Stimulated activated memory B cell treated with anti-CD40 and anti-IgM and Interleukin-4, amounts not matched to agents 10 μg/mL and 1 μg/mL and 100 μg/mL, for 72 hours (primary cell): ENCODE measurements at regions not wholly inside any gene's neighbourhood (a gene's known extent, or its start where the extent isn't known, plus 50 kb on each side); places are given as distances from the start of the nearest gene placed in this dataset.

Experiments
- ATAC-seq: fragments of 150-1000 bp; cut with Tn5 transposase; 2 replicates; pipeline ENCODE4 v1.10.0; 2021
- H3K27ac Mint-ChIP-seq: one replicate; pipeline ENCODE4 v1.8.0; 2022; ENCODE audit warnings: mild to moderate bottlenecking, mixed read lengths
- H3K27me3 Mint-ChIP-seq: one replicate; pipeline ENCODE4 v1.8.0; 2022; ENCODE audit warnings: mixed read lengths
- H3K36me3 Mint-ChIP-seq: one replicate; pipeline ENCODE4 v1.8.0; 2022; ENCODE audit warnings: mixed read lengths
- H3K4me1 Mint-ChIP-seq: one replicate; pipeline ENCODE4 v1.8.0; 2022; ENCODE audit warnings: mixed read lengths
- H3K4me3 Mint-ChIP-seq: one replicate; pipeline ENCODE4 v1.8.0; 2022; ENCODE audit warnings: mild to moderate bottlenecking, moderate library complexity, mixed read lengths
- H3K9me3 Mint-ChIP-seq: one replicate; pipeline ENCODE4 v1.8.0; 2022; ENCODE audit warnings: mixed read lengths

GRCh38 chr15:73001840-73002239, 50.4 kb upstream of the NEO1 start:
- ATAC-seq = no peak
- Mint-ChIP-seq H3K36me3 (no peaks in the 10 kb centered on the region), H3K27ac (no peak overlapping the region), H3K4me1 (no peaks in the 10 kb centered on the region), H3K27me3 (peaks cover 20% of the 10 kb centered on the region), H3K4me3 (no peak overlapping the region), H3K9me3 (no peaks in the 10 kb centered on the region)

DNA sequence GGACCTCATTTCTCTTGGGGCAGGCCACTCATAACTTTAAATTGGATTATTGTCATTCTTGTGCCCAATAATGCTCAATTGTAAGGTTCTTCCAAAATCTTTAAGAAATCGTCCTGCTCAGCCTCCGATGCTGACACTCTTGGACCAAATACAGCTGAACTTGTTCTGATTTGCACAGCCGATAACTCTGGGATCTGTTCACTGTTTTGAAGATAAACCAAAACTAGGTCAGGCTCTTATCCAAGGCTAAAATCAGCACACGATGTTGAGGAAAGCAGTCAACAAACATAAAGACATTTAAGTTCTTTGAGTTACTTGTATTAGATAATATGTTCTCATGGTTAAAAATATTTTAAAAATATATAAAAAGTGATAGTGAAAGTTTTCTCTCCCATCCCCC, 52.0 kb upstream of the NEO1 start:
- peaks cover 24% of the 10 kb centered on the region for H3K27me3 Mint-ChIP-seq
- ATAC-seq = no peak
- H3K9me3 Mint-ChIP-seq = no peaks in the 10 kb centered on the region
- no peaks in the 10 kb centered on the region for H3K4me1 Mint-ChIP-seq
- no peaks in the 10 kb centered on the region for H3K36me3 Mint-ChIP-seq
- H3K27ac Mint-ChIP-seq = no peak overlapping the region
- H3K4me3 Mint-ChIP-seq = no peak overlapping the region

GRCh38 chr15:72999586-72999985, 52.7 kb upstream of the NEO1 start:
- no peaks in the 10 kb centered on the region for H3K36me3 Mint-ChIP-seq
- no peaks in the 10 kb centered on the region for H3K9me3 Mint-ChIP-seq
- H3K4me3 Mint-ChIP-seq = no peak overlapping the region
- no peak for ATAC-seq
- H3K27ac Mint-ChIP-seq = no peak overlapping the region
- peaks cover 19% of the 10 kb centered on the region for H3K27me3 Mint-ChIP-seq
- no peaks in the 10 kb centered on the region for H3K4me1 Mint-ChIP-seq

- no peaks in the 10 kb centered on the region for H3K9me3 Mint-ChIP-seq
- H3K4me1 Mint-ChIP-seq = no peaks in the 10 kb centered on the region
- no peak for ATAC-seq
- no peak overlapping the region for H3K4me3 Mint-ChIP-seq
- H3K27me3 Mint-ChIP-seq = peaks cover 19% of the 10 kb centered on the region
- no peaks in the 10 kb centered on the region for H3K36me3 Mint-ChIP-seq
- H3K27ac Mint-ChIP-seq = no peak overlapping the region
These were observed 53.4 kb upstream of the NEO1 start for GRCh38 chr15:72998681-72999466.

DNA sequence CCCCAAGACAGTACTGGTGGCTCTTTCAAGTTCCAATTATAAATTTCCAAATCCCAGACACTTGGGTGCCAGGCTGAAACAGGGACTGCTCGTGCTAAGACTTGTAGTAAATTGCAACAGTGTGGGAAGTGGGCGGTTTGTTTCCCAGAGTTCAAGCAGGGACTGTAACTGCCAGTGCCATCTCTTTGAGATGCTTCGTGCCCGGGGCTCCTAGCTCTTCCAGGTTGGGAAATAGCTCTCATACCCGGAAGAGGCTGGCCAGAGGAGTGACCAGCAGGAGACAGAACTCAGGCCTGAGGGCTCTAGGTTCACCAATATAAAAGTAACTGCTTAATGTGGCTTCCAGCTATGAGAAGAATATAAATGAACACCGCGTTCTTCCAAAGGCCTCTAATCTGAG, 54.0 kb upstream of the NEO1 start:
- no peaks in the 10 kb centered on the region for H3K36me3 Mint-ChIP-seq
- no peaks in the 10 kb centered on the region for H3K4me1 Mint-ChIP-seq
- H3K9me3 Mint-ChIP-seq = no peaks in the 10 kb centered on the region
- H3K27me3 Mint-ChIP-seq = peaks cover 19% of the 10 kb centered on the region
- ATAC-seq = no peak
- H3K4me3 Mint-ChIP-seq = no peak overlapping the region
- H3K27ac Mint-ChIP-seq = no peak overlapping the region

- no peaks in the 10 kb centered on the region for H3K36me3 Mint-ChIP-seq
- no peak overlapping the region for H3K4me3 Mint-ChIP-seq
- no peak overlapping the region for H3K27ac Mint-ChIP-seq
- H3K4me1 Mint-ChIP-seq = no peaks in the 10 kb centered on the region
- ATAC-seq = no peak
- no peaks in the 10 kb centered on the region for H3K9me3 Mint-ChIP-seq
- peaks cover 19% of the 10 kb centered on the region for H3K27me3 Mint-ChIP-seq
These were observed 56.4 kb upstream of the NEO1 start for GRCh38 chr15:72995849-72996248.

- Mint-ChIP-seq H3K27me3 (peaks cover 16% of the 10 kb centered on the region), H3K4me1 (no peaks in the 10 kb centered on the region), H3K27ac (no peak overlapping the region), H3K36me3 (no peaks in the 10 kb centered on the region), H3K9me3 (no peaks in the 10 kb centered on the region), H3K4me3 (no peak overlapping the region)
- no peak for ATAC-seq
These were observed 57.6 kb upstream of the NEO1 start for GRCh38 chr15:72994534-72995177.

GRCh38 chr15:72992841-72993252, 59.4 kb upstream of the NEO1 start:
- H3K9me3 Mint-ChIP-seq = no peaks in the 10 kb centered on the region
- no peaks in the 10 kb centered on the region for H3K36me3 Mint-ChIP-seq
- no peak for ATAC-seq
- H3K4me1 Mint-ChIP-seq = no peaks in the 10 kb centered on the region
- no peak overlapping the region for H3K4me3 Mint-ChIP-seq
- peaks cover 10% of the 10 kb centered on the region for H3K27me3 Mint-ChIP-seq
- no peak overlapping the region for H3K27ac Mint-ChIP-seq

GRCh38 chr15:72991026-72991425, 61.2 kb upstream of the NEO1 start:
- Mint-ChIP-seq H3K36me3 (no peaks in the 10 kb centered on the region), H3K9me3 (no peaks in the 10 kb centered on the region), H3K4me3 (no peak overlapping the region), H3K27me3 (peaks cover 18% of the 10 kb centered on the region), H3K4me1 (no peaks in the 10 kb centered on the region), H3K27ac (no peak overlapping the region)
- ATAC-seq = no peak

DNA sequence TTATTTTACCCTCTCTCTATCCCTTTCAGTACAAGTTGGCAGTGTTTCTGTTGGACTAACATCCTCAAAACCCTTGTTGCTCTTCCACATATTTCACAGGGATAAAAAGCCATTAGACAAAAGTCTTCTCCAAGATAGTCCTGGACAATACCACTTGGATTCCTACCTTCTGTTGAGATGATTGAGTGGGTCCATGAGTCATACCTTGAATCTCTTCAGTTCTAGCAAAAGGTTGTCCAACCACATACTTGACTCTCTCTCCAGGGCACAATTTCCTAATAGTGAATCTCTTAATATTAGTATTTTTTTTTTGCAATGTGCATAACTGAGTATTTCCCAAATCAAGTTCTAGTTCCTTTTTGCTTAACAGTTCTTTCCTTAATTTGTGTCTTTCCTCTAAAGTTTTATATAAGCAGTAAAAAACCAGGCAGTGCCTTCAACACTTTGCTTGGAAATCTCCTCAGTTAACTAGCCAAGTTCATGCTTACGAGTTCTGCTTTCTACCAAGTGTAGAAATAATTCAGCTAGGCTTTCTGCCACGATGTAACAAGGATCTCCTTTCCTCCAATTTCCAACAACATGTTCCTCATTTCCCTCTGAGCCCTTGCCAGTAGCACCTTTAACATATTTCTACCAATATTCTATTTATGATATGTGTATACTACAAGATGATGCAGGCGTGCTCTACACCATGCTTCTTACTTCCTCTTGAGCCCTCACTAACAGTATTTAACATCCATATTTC, 68.3 kb upstream of the NEO1 start:
- Mint-ChIP-seq H3K27ac (no peak overlapping the region), H3K4me3 (no peak overlapping the region), H3K4me1 (no peaks in the 10 kb centered on the region), H3K9me3 (peaks cover 5% of the 10 kb centered on the region), H3K27me3 (peaks cover 41% of the 10 kb centered on the region), H3K36me3 (no peaks in the 10 kb centered on the region)
- ATAC-seq = no peak

DNA sequence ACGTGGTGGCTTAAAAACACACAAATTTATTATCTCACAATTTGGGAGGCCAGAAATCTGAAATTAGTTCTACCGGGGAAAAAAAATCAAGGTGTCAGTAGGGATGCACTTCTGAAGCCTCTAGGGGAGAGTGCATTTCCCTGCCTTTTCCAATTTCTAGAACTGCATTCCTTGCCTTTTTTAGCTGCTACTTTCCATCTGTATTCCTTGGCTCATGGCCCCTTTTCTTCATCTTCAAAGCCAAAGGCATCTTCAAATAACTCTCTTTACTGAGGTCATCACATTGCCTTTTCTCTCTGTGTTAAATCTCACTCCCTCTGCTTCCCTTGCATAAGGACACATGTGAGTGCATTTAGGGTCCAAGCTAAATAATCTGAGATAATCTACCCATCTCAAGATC, 69.5 kb upstream of the NEO1 start:
- H3K4me1 Mint-ChIP-seq = no peaks in the 10 kb centered on the region
- H3K4me3 Mint-ChIP-seq = no peak overlapping the region
- H3K9me3 Mint-ChIP-seq = peaks cover 5% of the 10 kb centered on the region
- no peak overlapping the region for H3K27ac Mint-ChIP-seq
- H3K36me3 Mint-ChIP-seq = no peaks in the 10 kb centered on the region
- ATAC-seq = no peak
- peaks cover 41% of the 10 kb centered on the region for H3K27me3 Mint-ChIP-seq

GRCh38 chr15:72980661-72981060, 71.6 kb upstream of the NEO1 start:
- Mint-ChIP-seq H3K4me1 (no peaks in the 10 kb centered on the region), H3K27me3 (peaks cover 38% of the 10 kb centered on the region), H3K36me3 (no peaks in the 10 kb centered on the region), H3K9me3 (peaks cover 5% of the 10 kb centered on the region), H3K27ac (no peak overlapping the region), H3K4me3 (no peak overlapping the region)
- ATAC-seq = no peak

DNA sequence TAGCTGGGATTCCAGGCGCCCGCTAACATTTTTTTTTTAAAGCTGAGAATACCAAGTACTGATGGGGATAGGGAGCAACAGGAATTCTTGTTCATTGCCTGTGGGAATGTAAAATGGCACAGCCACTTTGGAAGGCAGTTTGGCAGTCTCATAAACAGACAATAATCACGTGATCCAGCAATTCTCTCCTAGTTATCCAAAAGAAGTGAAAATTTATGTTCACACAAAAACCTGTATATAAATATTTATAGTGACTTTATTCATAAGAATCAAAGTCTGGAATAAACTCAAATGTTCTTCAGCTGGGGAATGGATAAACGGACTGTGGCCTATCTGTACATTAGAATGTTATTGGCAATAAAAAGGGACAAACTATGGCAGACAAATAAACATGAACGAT, 72.5 kb upstream of the NEO1 start:
- Mint-ChIP-seq H3K4me3 (no peak overlapping the region), H3K27ac (no peak overlapping the region), H3K36me3 (no peaks in the 10 kb centered on the region), H3K9me3 (peaks cover 5% of the 10 kb centered on the region), H3K27me3 (peaks cover 45% of the 10 kb centered on the region), H3K4me1 (no peaks in the 10 kb centered on the region)
- no peak for ATAC-seq

- Mint-ChIP-seq H3K4me1 (no peaks in the 10 kb centered on the region), H3K36me3 (no peaks in the 10 kb centered on the region), H3K9me3 (peaks cover 2% of the 10 kb centered on the region), H3K27ac (no peak overlapping the region), H3K4me3 (no peak overlapping the region), H3K27me3 (peaks cover 44% of the 10 kb centered on the region)
- ATAC-seq = no peak
These were observed 73.0 kb upstream of the NEO1 start for GRCh38 chr15:72979308-72979707.

- Mint-ChIP-seq H3K4me3 (no peak overlapping the region), H3K27me3 (peaks cover 46% of the 10 kb centered on the region)
These were observed 74.0 kb upstream of the NEO1 start for GRCh38 chr15:72978223-72978622.

GRCh38 chr15:72972362-72972761, 79.9 kb upstream of the NEO1 start:
- H3K36me3 Mint-ChIP-seq = no peaks in the 10 kb centered on the region
- no peaks in the 10 kb centered on the region for H3K4me1 Mint-ChIP-seq
- no peak overlapping the region for H3K4me3 Mint-ChIP-seq
- ATAC-seq = no peak
- H3K9me3 Mint-ChIP-seq = no peaks in the 10 kb centered on the region
- H3K27me3 Mint-ChIP-seq = peaks cover 56% of the 10 kb centered on the region
- H3K27ac Mint-ChIP-seq = no peak overlapping the region

More at GRCh38 chr15:72978223-72978622, 74.0 kb upstream of the NEO1 start:
- no peaks in the 10 kb centered on the region for H3K36me3 Mint-ChIP-seq
- H3K4me1 Mint-ChIP-seq = no peaks in the 10 kb centered on the region
- H3K27ac Mint-ChIP-seq = no peak overlapping the region
- ATAC-seq = no peak
- H3K9me3 Mint-ChIP-seq = no peaks in the 10 kb centered on the region
